ENCODE measurements at regions not wholly inside any gene's neighbourhood (a gene's known extent, or its start where the extent isn't known, plus 50 kb on each side); places are given as distances from the start of the nearest gene placed in this dataset.

DNA sequence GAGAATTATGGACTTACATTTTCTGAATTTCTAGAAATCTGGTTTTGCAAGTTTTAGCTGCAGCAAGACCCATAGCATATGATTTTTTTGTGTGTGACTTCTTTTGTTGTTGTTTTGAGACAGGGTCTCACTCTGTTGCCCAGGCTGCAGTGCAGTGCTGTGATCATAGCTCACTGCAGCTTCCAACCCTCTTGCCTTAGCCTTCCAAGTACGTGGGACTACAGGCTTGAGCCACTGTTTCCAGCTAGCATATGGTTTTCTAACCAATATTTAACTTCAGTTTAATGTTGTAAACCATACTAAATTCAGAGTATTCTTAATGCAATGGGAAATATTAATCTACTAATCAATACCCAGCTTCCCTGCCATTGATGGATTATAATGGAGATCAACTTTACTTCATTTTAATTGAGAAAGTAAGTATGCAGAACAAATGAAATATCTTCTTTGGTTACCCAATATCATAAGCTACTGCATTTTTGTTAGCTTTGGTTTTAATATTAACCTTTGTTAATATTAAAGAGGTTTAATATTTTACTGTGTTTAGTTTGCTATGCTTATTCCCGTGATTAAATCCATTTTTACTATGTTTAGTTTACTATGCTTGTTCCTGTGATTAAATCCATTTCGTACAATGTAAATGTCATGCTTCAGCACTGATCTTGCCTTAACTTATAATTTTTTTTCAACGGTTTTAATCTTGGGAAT, 273.4 kb upstream of the TMEFF2 start:
- H3K27me3 ChIP-seq (ENCODE audit: control insufficient read depth in 1 of 2, insufficient read depth in 2 of 2, low read length in 2 of 2) = no peaks in the 10 kb centered on the region; a peak in 1 of 5 replicates
- no peak for FAIRE-seq
- H3K4me3 ChIP-seq (replicated peaks in 1 of 3; ENCODE audit: insufficient read depth in 1 of 3, low read depth in 2 of 3, low read length in 3 of 3) = no peak overlapping the region
- no peak for DNase-seq (ENCODE audit: low spot score)
- POLR2A ChIA-PET = no interaction called here
- TF ChIP-seq TP53 (CRISPR knock-in tag; conservative IDR thresholded peaks at IDR 0.05) (no peak), LBX2 (CRISPR knock-in tag; IDR thresholded peaks at IDR 0.05; ENCODE audit: borderline replicate concordance) (no peak), SMC3 (IDR thresholded peaks at IDR 0.05; ENCODE audit: low read length) (no peak), ZKSCAN1 (IDR thresholded peaks at IDR 0.05; ENCODE audit: low read length) (no peak), ZNF607 (CRISPR knock-in tag; IDR thresholded peaks at IDR 0.05; ENCODE audit: borderline replicate concordance) (no peak), MXI1 (IDR thresholded peaks at IDR 0.05; ENCODE audit: borderline replicate concordance, low read depth, low read length) (no peak)
- TF ChIP-seq, protein P1, sequence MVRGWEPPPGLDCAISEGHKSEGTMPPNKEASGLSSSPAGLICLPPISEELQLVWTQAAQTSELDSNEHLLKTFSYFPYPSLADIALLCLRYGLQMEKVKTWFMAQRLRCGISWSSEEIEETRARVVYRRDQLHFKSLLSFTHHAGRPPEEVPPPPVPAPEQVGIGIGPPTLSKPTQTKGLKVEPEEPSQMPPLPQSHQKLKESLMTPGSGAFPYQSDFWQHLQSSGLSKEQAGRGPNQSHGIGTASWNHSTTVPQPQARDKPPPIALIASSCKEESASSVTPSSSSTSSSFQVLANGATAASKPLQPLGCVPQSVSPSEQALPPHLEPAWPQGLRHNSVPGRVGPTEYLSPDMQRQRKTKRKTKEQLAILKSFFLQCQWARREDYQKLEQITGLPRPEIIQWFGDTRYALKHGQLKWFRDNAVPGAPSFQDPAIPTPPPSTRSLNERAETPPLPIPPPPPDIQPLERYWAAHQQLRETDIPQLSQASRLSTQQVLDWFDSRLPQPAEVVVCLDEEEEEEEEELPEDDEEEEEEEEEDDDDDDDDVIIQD (CRISPR knock-in tag; IDR thresholded peaks at IDR 0.05; ENCODE audit: low read depth) = no peak
- CTCF ChIA-PET (ENCODE audit: low intra/inter-chr PET ratio, low total read pairs) = no interaction called here
- H3K9me3 ChIP-seq (ENCODE audit: low read length) = no peaks in the 10 kb centered on the region
- no peak overlapping the region for H3K9ac ChIP-seq (ENCODE audit: insufficient read depth, low read depth, low read length)
- no peak overlapping the region for H2AFZ ChIP-seq (ENCODE audit: low read length)
- no peaks in the 10 kb centered on the region for H3K79me2 ChIP-seq (ENCODE audit: insufficient read depth, low read length)
- H4K20me1 ChIP-seq (ENCODE audit: insufficient read depth, low read length) = no peaks in the 10 kb centered on the region
- no peak overlapping the region for H3K27ac ChIP-seq (ENCODE audit: extremely low read length, insufficient read depth, low read length)
- no peaks in the 10 kb centered on the region for H3K4me1 ChIP-seq (ENCODE audit: insufficient read depth, low read length)
- WGBS (ENCODE audit: low lambda C conversion rate) = 2% methylated on average over 4 of the region's 4 CpGs
- H3K4me2 ChIP-seq (ENCODE audit: low read depth, low read length) = no peak overlapping the region
- intact Hi-C loops (cut with micrococcal nuclease; ENCODE audit: unreplicated experiment) = no loop called here
- ATAC-seq = no peak
- no peaks in the 10 kb centered on the region for H3K36me3 ChIP-seq (replicated peaks in 1 of 2; ENCODE audit: control insufficient read depth in 1 of 2, insufficient read depth in 2 of 2, low read length in 2 of 2)
- BruUV-seq (replicated peaks) = no TSS peak
- in situ Hi-C loops (cut with HindIII; ENCODE audit: extremely low pct_ligation_motif_present, low pct_unique_long_range_greater_than_20kb) = no loop called here

- Histone ChIP-seq H3K79me2 (ENCODE audit: insufficient read depth, low read length) (no peaks in the 10 kb centered on the region), H4K20me1 (ENCODE audit: insufficient read depth, low read length) (no peaks in the 10 kb centered on the region), H3K4me2 (ENCODE audit: low read depth, low read length) (no peak overlapping the region), H2AFZ (ENCODE audit: low read length) (no peak overlapping the region), H3K36me3 (replicated peaks in 1 of 2; ENCODE audit: control insufficient read depth in 1 of 2, insufficient read depth in 2 of 2, low read length in 2 of 2) (no peaks in the 10 kb centered on the region), H3K9me3 (ENCODE audit: low read length) (no peaks in the 10 kb centered on the region), H3K27ac (ENCODE audit: extremely low read length, insufficient read depth, low read length) (no peak overlapping the region), H3K4me3 (replicated peaks in 1 of 3; ENCODE audit: insufficient read depth in 1 of 3, low read depth in 2 of 3, low read length in 3 of 3) (no peak overlapping the region), H3K27me3 (ENCODE audit: control insufficient read depth in 1 of 2, insufficient read depth in 2 of 2, low read length in 2 of 2) (no peaks in the 10 kb centered on the region; a peak in 1 of 5 replicates), H3K4me1 (ENCODE audit: insufficient read depth, low read length) (no peaks in the 10 kb centered on the region), H3K9ac (ENCODE audit: insufficient read depth, low read depth, low read length) (no peak overlapping the region)
- ATAC-seq (no peak), DNase-seq (ENCODE audit: low spot score) (no peak), FAIRE-seq (no peak)
- BruUV-seq (replicated peaks) = no TSS peak
- in situ Hi-C loops (cut with HindIII; ENCODE audit: extremely low pct_ligation_motif_present, low pct_unique_long_range_greater_than_20kb) (no loop called here), intact Hi-C loops (cut with micrococcal nuclease; ENCODE audit: unreplicated experiment) (no loop called here)
- no peak for TF ChIP-seq ZNF781 (CRISPR knock-in tag; IDR thresholded peaks at IDR 0.05; ENCODE audit: borderline replicate concordance, not compliant biosample characterization)
- TF ChIP-seq CSRNP1 (CRISPR knock-in tag; IDR thresholded peaks at IDR 0.05) = no peak
- no peak for TF ChIP-seq HOXA3 (CRISPR knock-in tag; IDR thresholded peaks at IDR 0.05)
- TF ChIP-seq, protein P2, sequence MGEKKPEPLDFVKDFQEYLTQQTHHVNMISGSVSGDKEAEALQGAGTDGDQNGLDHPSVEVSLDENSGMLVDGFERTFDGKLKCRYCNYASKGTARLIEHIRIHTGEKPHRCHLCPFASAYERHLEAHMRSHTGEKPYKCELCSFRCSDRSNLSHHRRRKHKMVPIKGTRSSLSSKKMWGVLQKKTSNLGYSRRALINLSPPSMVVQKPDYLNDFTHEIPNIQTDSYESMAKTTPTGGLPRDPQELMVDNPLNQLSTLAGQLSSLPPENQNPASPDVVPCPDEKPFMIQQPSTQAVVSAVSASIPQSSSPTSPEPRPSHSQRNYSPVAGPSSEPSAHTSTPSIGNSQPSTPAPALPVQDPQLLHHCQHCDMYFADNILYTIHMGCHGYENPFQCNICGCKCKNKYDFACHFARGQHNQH (CRISPR knock-in tag; IDR thresholded peaks at IDR 0.05) = no peak
- ChIA-PET CTCF (ENCODE audit: low intra/inter-chr PET ratio, low total read pairs) (no interaction called here), POLR2A (no interaction called here)
- WGBS (ENCODE audit: low lambda C conversion rate) = 0% methylated on average over 1 of the region's 1 CpG
These were observed 270.4 kb upstream of the TMEFF2 start for GRCh38 chr2:192465141-192465540.
